Prostate gland (tissue), 2 donors: ENCODE measurements at regions not wholly inside any gene's neighbourhood (a gene's known extent, or its start where the extent isn't known, plus 50 kb on each side); places are given as distances from the start of the nearest gene placed in this dataset.

Source experiments
- DNase-seq: peaks from one replicate; pipeline ENCODE4 v3.0.0-alpha.2; 2019; ENCODE audit warnings: low spot score
- H3K27ac ChIP-seq, 2 donors: fragments of 200-600 bp; sonication (generic); 2 replicates each; pipeline ENCODE4 v1.5.1; 2017 to 2019
- H3K27me3 ChIP-seq: fragments of 200-600 bp; sonication (generic); replicated peaks from 2 replicates; pipeline ENCODE4 v1.5.1; 2019; ENCODE audit not compliant: insufficient read depth
- H3K36me3 ChIP-seq, 2 donors: fragments of 200-600 bp; sonication (generic); 1 replicate in 1 of 2; 2 replicates in 1 of 2; pipeline versions ENCODE4 v1.5.1 to v1.8.1; 2017 to 2019
- H3K4me1 ChIP-seq: fragments of 200-600 bp; sonication (generic); replicated peaks from 2 replicates; pipeline ENCODE4 v1.5.1; 2019
- H3K4me3 ChIP-seq, 2 donors: fragments of 200-600 bp; sonication (generic); 2 replicates each; pipeline ENCODE4 v1.5.1; 2017 to 2019
- H3K9me3 ChIP-seq: fragments of 200-600 bp; sonication (generic); 2 replicates; pipeline ENCODE4 v1.5.1; 2017
- CTCF ChIP-seq, 4 experiments: fragments of 200-600 bp in 2 of 4; fragments of 450-650 bp in 2 of 4; sonication (generic) in 2 of 4; IDR thresholded peaks; 1 replicate in 3 of 4; 2 replicates in 1 of 4; pipeline ENCODE4 v1.5.1; 2016 to 2019; ENCODE audit warnings: antibody characterized with exemption in 4 of 4, mild to moderate bottlenecking in 2 of 4, moderate library complexity in 2 of 4
- POLR2A ChIP-seq: fragments of 450-650 bp; IDR thresholded peaks from one replicate; pipeline ENCODE4 v1.6.1; 2016; ENCODE audit warnings: antibody characterized with exemption, mild to moderate bottlenecking
- POLR2AphosphoS5 ChIP-seq: sonication (generic); formaldehyde crosslinking; IDR thresholded peaks from one replicate; pipeline ENCODE4 v1.6.1; 2017; ENCODE audit warnings: antibody characterized with exemption
- WGBS: methylation state at CpG from one replicate; pipeline ENCODE4 v1.1.5; 2018; 5-methylcytosine and 5-hydroxymethylcytosine counted together
- intact Hi-C: fragments of 100-400 bp; cut with DNase I; formaldehyde crosslinking; loops from one replicate; pipeline ENCODE4 v1.14.2; 2022

DNA sequence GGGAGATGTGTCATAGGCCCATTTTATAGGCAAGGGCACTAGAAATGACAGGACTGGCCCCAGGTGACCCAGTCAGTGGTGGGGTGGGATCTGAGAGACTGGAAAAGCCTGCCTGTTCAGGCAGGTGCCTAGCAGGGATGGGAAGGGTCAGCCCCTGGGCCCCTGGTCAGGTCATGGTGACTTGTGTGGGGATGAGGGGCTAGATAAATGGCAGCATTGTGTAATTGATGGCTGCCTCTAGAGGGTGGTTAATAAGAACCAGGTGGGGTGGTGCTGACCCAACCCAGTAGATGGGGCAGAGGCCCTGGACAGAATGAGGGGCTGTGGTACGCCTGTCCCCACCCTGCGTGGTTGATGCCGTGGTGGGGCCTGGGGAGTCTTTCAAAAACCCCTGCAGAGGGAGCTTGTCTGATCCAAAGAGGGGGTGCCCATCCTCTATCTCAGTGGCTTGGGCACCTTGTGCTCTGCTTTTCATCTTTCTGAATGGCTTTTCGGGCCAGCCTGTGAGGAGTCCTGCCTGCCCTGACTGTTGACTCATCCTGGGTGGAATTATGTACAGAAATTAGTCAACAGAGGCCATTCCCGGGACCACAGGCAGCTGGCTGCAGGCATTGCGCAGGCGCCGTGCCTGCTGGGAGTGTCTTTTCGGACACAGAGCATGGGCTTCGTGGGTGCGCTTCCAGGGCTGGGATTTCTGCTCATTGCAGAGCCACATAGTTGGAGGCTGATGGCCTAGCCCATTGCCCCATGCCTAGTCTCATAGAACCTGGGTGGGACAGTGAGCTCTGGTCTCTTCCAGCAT, 93.6 kb upstream of the PITX1 start:
- no peak overlapping the region for H3K4me3 ChIP-seq
- H3K9me3 ChIP-seq, result no peaks in the 10 kb centered on the region
- DNase-seq, result no peak
- H3K27ac ChIP-seq, result no peak overlapping the region
- intact Hi-C loops, result no loop called here
- no peaks in the 10 kb centered on the region for H3K4me1 ChIP-seq
- no peaks in the 10 kb centered on the region for H3K36me3 ChIP-seq
- TF ChIP-seq CTCF (IDR thresholded peaks at IDR 0.05) (no peak), POLR2AphosphoS5 (no peak), POLR2A (no peak)
- no peaks in the 10 kb centered on the region for H3K27me3 ChIP-seq
- 89% methylated on average over 11 of the region's 11 CpGs for WGBS

DNA sequence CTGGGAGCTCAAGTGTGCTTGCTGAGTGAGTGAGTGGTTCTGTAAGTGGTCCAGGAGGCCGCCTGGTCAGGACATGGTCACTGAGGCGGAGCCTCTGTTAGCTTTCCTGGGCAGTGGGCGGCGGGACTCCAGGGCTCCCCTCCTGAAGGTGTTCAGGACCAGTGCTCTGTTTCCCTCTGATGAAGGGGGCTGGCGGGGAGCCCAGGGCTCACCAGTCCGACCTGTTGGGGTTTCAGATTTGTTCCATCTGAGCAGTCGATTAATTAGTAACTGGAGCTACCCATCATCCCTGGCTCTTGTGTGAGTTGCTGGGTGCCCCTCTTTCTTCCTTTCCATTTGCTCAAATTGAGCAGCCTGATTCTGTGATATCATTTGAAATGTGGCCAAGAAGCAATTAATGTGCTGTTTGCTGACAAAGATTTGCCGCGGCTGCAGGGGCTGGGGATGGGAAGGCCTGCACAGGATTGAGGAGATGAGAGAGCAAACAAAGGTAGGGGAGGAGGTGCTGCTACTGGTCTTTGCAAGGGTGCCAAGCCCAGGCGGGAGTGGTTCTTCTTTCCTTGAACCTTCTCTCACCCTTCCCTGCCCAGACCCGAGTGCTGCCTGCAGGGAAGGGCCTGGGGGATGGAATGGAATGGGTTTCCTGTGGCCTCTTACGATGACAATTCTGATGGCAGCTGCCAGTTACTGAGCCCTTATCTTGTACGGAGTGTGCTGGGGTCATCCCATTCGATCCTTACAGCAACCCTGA, 92.8 kb upstream of the PITX1 start:
- no peak for DNase-seq
- no peak overlapping the region for H3K4me3 ChIP-seq
- H3K4me1 ChIP-seq, result no peaks in the 10 kb centered on the region
- TF ChIP-seq POLR2A, result no peak
- no peak for TF ChIP-seq CTCF (IDR thresholded peaks at IDR 0.05)
- TF ChIP-seq POLR2AphosphoS5, result no peak
- intact Hi-C loops, result no loop called here
- no peaks in the 10 kb centered on the region for H3K27me3 ChIP-seq
- H3K36me3 ChIP-seq, result no peaks in the 10 kb centered on the region
- H3K9me3 ChIP-seq, result no peaks in the 10 kb centered on the region
- no peak overlapping the region for H3K27ac ChIP-seq
- 60% methylated on average over 14 of the region's 14 CpGs for WGBS

DNA sequence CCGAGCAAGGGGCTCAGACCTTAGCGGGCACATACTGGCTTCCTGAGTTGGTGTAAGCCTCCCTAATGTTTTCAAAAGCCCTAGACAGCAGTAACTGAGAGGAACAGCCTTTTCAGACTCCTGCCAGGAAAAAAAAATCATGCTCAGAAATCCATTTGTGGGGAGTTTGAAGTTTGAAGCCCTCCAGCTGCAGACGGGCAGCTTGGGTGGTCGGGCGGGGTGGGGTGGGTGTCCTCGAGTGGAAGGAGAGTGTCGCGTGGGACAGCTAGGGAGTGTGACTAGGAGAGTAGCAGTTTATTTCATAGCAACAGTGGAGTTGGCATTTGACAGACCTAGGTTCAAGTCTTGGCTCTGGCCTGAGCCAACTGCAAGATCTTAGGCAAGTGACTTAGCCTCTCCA, 90.7 kb upstream of the PITX1 start:
- Histone ChIP-seq H3K27ac (no peak overlapping the region), H3K27me3 (no peaks in the 10 kb centered on the region), H3K4me1 (no peaks in the 10 kb centered on the region), H3K4me3 (no peak overlapping the region), H3K9me3 (no peaks in the 10 kb centered on the region), H3K36me3 (no peaks in the 10 kb centered on the region)
- intact Hi-C loops, result no loop called here
- WGBS, result 47% methylated on average over 8 of the region's 8 CpGs
- no peak for DNase-seq
- TF ChIP-seq CTCF (IDR thresholded peaks at IDR 0.05) (no peak), POLR2A (no peak), POLR2AphosphoS5 (no peak)

DNA sequence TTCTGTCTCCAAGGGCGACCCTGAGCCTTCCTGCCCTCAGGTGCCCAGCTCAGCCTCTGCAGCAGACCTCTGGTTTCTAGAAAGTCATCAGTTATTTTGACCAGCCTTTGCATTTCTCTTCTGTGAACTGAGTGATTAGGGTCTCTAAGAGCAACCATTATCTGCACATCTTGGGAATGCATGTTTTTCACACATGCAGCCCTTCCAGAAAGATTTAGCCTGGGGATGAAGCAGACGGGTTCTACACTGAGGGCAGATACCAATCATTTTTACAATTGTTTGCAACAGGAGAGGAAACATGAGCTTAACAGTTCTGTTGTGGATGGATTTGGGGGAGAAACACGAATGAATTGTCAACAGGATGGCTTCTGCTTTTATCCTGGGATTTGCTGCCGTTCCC, 90.1 kb upstream of the PITX1 start:
- H3K27ac ChIP-seq, result no peak overlapping the region
- H3K4me3 ChIP-seq, result no peak overlapping the region
- no peaks in the 10 kb centered on the region for H3K4me1 ChIP-seq
- 31% methylated on average over 4 of the region's 4 CpGs for WGBS
- intact Hi-C loops, result no loop called here
- no peaks in the 10 kb centered on the region for H3K9me3 ChIP-seq
- no peak for DNase-seq
- H3K27me3 ChIP-seq, result no peaks in the 10 kb centered on the region
- no peak for TF ChIP-seq POLR2AphosphoS5
- TF ChIP-seq POLR2A, result no peak
- TF ChIP-seq CTCF (IDR thresholded peaks at IDR 0.05), result no peak
- no peaks in the 10 kb centered on the region for H3K36me3 ChIP-seq
